ENCODE measurements at regions not wholly inside any gene's neighbourhood (a gene's known extent, or its start where the extent isn't known, plus 50 kb on each side); places are given as distances from the start of the nearest gene placed in this dataset.
"Not testable (repeated sequence)": the region's sequence is repeated elsewhere in the genome, so short reads cannot be mapped to it uniquely, and the experiment has no call there.

DNA sequence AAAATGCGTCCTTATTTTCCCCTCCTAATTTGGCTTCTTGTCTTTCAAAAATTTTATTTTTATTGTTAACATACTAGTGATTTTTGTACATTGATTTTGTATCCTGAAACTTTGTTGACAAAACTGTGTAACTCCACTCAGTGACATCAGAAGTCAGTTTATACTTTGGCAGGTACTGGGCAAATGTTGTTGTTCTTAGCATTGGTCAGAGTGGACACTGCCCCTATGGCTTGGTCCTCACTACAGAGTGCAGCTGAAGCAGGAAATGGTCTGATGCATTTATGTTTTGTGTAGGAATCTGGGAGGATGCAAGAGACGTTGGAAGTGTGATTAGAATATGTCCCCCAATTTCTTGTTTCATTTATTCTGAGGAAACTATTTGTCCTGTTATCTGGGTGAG lies 205.5 kb upstream of the CENPE start:
- TF ChIP-seq EP300 (IDR thresholded peaks at IDR 0.05; ENCODE audit: low read depth): no peak
- TF ChIP-seq POLR2AphosphoS5 (IDR thresholded peaks at IDR 0.05): no peak
- TF ChIP-seq, protein P1, sequence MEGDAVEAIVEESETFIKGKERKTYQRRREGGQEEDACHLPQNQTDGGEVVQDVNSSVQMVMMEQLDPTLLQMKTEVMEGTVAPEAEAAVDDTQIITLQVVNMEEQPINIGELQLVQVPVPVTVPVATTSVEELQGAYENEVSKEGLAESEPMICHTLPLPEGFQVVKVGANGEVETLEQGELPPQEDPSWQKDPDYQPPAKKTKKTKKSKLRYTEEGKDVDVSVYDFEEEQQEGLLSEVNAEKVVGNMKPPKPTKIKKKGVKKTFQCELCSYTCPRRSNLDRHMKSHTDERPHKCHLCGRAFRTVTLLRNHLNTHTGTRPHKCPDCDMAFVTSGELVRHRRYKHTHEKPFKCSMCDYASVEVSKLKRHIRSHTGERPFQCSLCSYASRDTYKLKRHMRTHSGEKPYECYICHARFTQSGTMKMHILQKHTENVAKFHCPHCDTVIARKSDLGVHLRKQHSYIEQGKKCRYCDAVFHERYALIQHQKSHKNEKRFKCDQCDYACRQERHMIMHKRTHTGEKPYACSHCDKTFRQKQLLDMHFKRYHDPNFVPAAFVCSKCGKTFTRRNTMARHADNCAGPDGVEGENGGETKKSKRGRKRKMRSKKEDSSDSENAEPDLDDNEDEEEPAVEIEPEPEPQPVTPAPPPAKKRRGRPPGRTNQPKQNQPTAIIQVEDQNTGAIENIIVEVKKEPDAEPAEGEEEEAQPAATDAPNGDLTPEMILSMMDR (IDR thresholded peaks at IDR 0.05): no peak
- TF ChIP-seq POLR2A (IDR thresholded peaks at IDR 0.05): no peak
- DNase-seq: no peak

DNA sequence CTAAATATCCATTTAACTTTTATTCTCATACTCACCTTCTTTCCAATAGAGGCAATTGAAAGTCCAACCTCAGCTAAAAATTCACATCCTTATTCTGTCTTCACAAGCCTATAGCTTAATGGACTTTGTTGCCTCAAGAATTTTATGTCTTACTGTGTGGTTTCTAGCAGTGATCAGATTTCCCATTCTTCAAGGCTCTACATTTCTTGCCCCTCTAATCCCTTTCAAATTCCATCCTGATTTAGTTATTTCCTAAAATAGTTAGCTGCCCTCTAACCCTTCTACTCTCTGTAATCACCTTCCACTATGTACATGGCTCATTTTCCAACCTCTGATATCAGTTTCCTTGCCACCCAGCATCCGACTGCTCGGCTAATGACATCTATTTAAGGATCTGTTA lies 204.1 kb upstream of the CENPE start:
- H3K36me3 ChIP-seq: no peaks in the 10 kb centered on the region
- intact Hi-C loops (cut with DNase I; ENCODE audit: low total_unique reads): no loop called here
- H3K9me3 ChIP-seq: no peaks in the 10 kb centered on the region
- TF ChIP-seq POLR2AphosphoS5 (IDR thresholded peaks at IDR 0.05) (no peak), EP300 (IDR thresholded peaks at IDR 0.05; ENCODE audit: low read depth) (no peak), POLR2A (IDR thresholded peaks at IDR 0.05) (no peak)
- TF ChIP-seq, protein P1 (IDR thresholded peaks at IDR 0.05): no peak
- no peak overlapping the region for H3K4me3 ChIP-seq
- WGBS, 2 donors (ENCODE audit: low coverage in 1 of 2): 80 to 82% methylated on average over 2 of the region's 2 CpGs
- no peaks in the 10 kb centered on the region for H3K4me1 ChIP-seq
- H3K27me3 ChIP-seq: no peaks in the 10 kb centered on the region
- in situ Hi-C loops (cut with MboI; ENCODE audit: low pct_ligation_motif_present in 1 of 4, low pct_unique_long_range_greater_than_20kb in 1 of 4, low sequenced_read_pairs in 3 of 4): no loop called here
- no peak overlapping the region for H3K27ac ChIP-seq
- DNase-seq: no peak

More for the DNA sequence above, 205.5 kb upstream of the CENPE start:
- H3K36me3 ChIP-seq: no peaks in the 10 kb centered on the region
- no peak overlapping the region for H3K27ac ChIP-seq
- 70 to 93% methylated on average over 1 to 2 of the region's 2 CpGs for WGBS, 2 donors (ENCODE audit: low coverage in 1 of 2)
- no peaks in the 10 kb centered on the region for H3K4me1 ChIP-seq
- intact Hi-C loops (cut with DNase I; ENCODE audit: low total_unique reads): no loop called here
- no peak overlapping the region for H3K4me3 ChIP-seq
- no peaks in the 10 kb centered on the region for H3K27me3 ChIP-seq
- in situ Hi-C loops (cut with MboI; ENCODE audit: low pct_ligation_motif_present in 1 of 4, low pct_unique_long_range_greater_than_20kb in 1 of 4, low sequenced_read_pairs in 3 of 4): no loop called here
- no peaks in the 10 kb centered on the region for H3K9me3 ChIP-seq

DNA sequence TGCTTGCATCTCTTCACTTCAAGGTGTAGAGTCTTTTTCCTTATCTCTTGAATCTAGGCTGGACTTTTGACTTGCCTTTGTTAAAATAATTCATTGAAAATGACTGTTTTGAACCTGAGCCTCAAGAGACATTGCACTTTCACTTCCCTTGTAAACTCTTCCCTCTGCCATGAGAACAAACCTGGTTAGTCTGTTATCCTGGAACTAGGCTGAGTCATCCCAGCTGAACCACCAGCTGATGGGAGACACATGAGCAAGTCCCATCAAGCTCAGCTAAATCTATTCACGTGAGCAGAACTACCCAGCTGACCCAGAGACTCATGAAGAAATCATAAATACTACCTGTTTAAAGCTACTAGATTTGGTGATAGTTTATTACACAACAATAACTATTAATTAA lies 202.3 kb upstream of the CENPE start:
- Histone ChIP-seq H3K4me1 (no peaks in the 10 kb centered on the region), H3K27me3 (no peaks in the 10 kb centered on the region), H3K4me3 (no peak overlapping the region), H3K36me3 (no peaks in the 10 kb centered on the region), H3K9me3 (no peaks in the 10 kb centered on the region), H3K27ac (no peak overlapping the region)
- WGBS, 2 donors (ENCODE audit: low coverage in 1 of 2): 13% methylated on average over 1 of the region's 1 CpG; no CpG with 5 or more reads in 1 of the 2 donors
- TF ChIP-seq EP300 (IDR thresholded peaks at IDR 0.05; ENCODE audit: low read depth) (no peak), POLR2AphosphoS5 (IDR thresholded peaks at IDR 0.05) (no peak), POLR2A (IDR thresholded peaks at IDR 0.05) (no peak)
- TF ChIP-seq, protein P1 (IDR thresholded peaks at IDR 0.05): no peak
- no peak for DNase-seq
- in situ Hi-C loops (cut with MboI; ENCODE audit: low pct_ligation_motif_present in 1 of 4, low pct_unique_long_range_greater_than_20kb in 1 of 4, low sequenced_read_pairs in 3 of 4): no loop called here
- intact Hi-C loops (cut with DNase I; ENCODE audit: low total_unique reads): no loop called here

DNA sequence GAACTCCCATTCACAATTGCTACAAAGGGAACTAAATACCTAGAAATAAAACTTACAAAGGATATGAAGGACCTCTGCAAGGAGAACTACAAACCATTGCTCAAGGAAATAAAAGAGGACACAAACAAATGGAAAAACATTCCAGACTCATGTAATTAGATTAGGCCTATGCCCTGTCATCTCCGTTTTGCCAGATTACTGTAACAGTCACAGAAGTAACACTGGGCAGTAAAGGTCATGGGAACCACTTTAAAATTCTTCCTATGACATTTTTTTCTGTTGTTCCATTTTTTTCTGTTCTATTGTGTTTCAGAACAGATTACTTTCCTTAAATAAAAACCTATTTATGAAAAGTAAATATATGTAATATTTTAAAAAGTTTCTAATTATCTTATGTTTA lies 199.4 kb upstream of the CENPE start:
- intact Hi-C loops (cut with DNase I; ENCODE audit: low total_unique reads) (no loop called here), in situ Hi-C loops (cut with MboI; ENCODE audit: low pct_ligation_motif_present in 1 of 4, low pct_unique_long_range_greater_than_20kb in 1 of 4, low sequenced_read_pairs in 3 of 4) (no loop called here)
- no peak for TF ChIP-seq EP300 (IDR thresholded peaks at IDR 0.05; ENCODE audit: low read depth)
- TF ChIP-seq, protein P1 (IDR thresholded peaks at IDR 0.05): no peak
- TF ChIP-seq POLR2AphosphoS5 (IDR thresholded peaks at IDR 0.05): no peak
- no peak for TF ChIP-seq POLR2A (IDR thresholded peaks at IDR 0.05)
- Histone ChIP-seq H3K27me3 (no peaks in the 10 kb centered on the region), H3K4me1 (no peaks in the 10 kb centered on the region), H3K4me3 (no peak overlapping the region), H3K9me3 (no peaks in the 10 kb centered on the region), H3K36me3 (no peaks in the 10 kb centered on the region), H3K27ac (no peak overlapping the region)
- 50% methylated on average over 1 of the region's 1 CpG for WGBS, 2 donors (ENCODE audit: low coverage in 1 of 2)
- DNase-seq: no peak

DNA sequence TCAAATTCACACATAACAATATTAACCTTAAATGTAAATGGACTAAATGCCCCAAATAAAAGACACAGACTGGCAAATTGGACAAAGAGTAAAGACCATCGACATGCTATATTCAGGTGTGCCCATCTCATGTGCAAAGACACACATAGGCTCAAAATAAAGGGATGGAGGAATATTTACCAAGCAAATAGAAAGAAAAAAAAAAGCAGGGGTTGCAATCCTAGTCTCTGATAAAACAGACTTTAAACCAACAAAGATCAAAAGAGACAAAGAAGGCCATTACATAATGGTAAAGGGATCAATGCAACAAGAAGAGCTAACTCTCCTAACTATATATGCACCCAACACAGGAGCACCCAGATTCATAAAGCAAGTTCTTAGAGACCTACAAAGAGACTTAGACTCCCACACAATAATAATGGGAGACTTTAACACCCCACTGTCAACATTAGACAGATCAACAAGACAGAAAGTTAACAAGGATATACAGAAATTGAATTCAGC lies 189.4 kb upstream of the CENPE start:
- H3K4me1 ChIP-seq; H3K4me3 ChIP-seq; intact Hi-C loops (cut with DNase I; ENCODE audit: low total_unique reads); in situ Hi-C loops (cut with MboI; ENCODE audit: low pct_ligation_motif_present in 1 of 4, low pct_unique_long_range_greater_than_20kb in 1 of 4, low sequenced_read_pairs in 3 of 4); H3K27me3 ChIP-seq; H3K36me3 ChIP-seq; H3K27ac ChIP-seq; H3K9me3 ChIP-seq; DNase-seq: not testable (repeated sequence)
- WGBS, 2 donors (ENCODE audit: low coverage in 1 of 2): 76 to 86% methylated on average over 1 of the region's 1 CpG

DNA sequence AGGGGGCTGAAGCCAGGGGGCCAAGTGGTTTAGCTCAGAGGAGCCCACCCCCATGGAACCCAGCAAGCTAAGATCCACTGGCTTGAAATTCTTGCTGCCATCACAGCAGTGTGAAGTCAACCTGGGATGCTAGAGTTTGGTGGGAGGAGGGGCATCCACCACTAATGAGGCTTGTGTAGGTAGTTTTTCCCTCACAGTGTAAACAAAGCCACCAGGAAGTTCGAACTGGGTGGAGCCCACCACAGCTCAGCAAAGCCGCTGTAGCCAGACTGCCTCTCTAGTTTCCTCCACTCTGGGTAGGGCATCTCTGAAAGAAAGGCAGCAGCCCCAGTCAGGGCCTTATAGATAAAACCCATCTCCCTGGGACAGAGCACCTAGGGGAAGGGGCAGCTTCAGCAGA lies 187.4 kb upstream of the CENPE start:
- intact Hi-C loops (cut with DNase I; ENCODE audit: low total_unique reads); H3K9me3 ChIP-seq; H3K27ac ChIP-seq; H3K27me3 ChIP-seq; H3K4me3 ChIP-seq; H3K36me3 ChIP-seq; DNase-seq; in situ Hi-C loops (cut with MboI; ENCODE audit: low pct_ligation_motif_present in 1 of 4, low pct_unique_long_range_greater_than_20kb in 1 of 4, low sequenced_read_pairs in 3 of 4); H3K4me1 ChIP-seq: not testable (repeated sequence)
- WGBS, 2 donors (ENCODE audit: low coverage in 1 of 2): 55% methylated on average over 2 of the region's 2 CpGs; no CpG with 5 or more reads in 1 of the 2 donors

All from transverse colon (tissue), 4 donors.